ENCODE measurements at regions not wholly inside any gene's neighbourhood (a gene's known extent, or its start where the extent isn't known, plus 50 kb on each side); places are given as distances from the start of the nearest gene placed in this dataset.

GRCh38 chr1:244241438-244241837, 190.4 kb downstream of the ZBTB18 start:
- H3K9ac ChIP-seq (ENCODE audit: low read length), result no peak overlapping the region
- H3F3A ChIP-seq (ENCODE audit: insufficient read depth, low read length), result no peaks in the 10 kb centered on the region
- no peak overlapping the region for H3K4me3 ChIP-seq (ENCODE audit: low read depth, low read length, poor library complexity, severe bottlenecking)
- no peaks in the 10 kb centered on the region for H3K9me2 ChIP-seq (ENCODE audit: low read depth, low read length)
- H3K79me2 ChIP-seq (ENCODE audit: insufficient read depth, low read length), result no peaks in the 10 kb centered on the region
- H2AFZ ChIP-seq (ENCODE audit: low read length), result no peak overlapping the region
- TF ChIP-seq EZH2 (IDR thresholded peaks at IDR 0.05; ENCODE audit: borderline replicate concordance, low read length), result no peak
- no peak for TF ChIP-seq CTCF (IDR thresholded peaks at IDR 0.05; ENCODE audit: low read length)
- H3K4me2 ChIP-seq (ENCODE audit: low read length), result no peak overlapping the region
- H3K4me1 ChIP-seq (ENCODE audit: insufficient read depth, low read length, severe bottlenecking), result no peaks in the 10 kb centered on the region
- no peaks in the 10 kb centered on the region for H3K36me3 ChIP-seq (ENCODE audit: insufficient read depth, low read length)
- no peaks in the 10 kb centered on the region for H3K27me3 ChIP-seq (ENCODE audit: insufficient read depth, low read length)
- no peak overlapping the region for H3K27ac ChIP-seq (ENCODE audit: low read depth, low read length, poor library complexity, severe bottlenecking)
- no peaks in the 10 kb centered on the region for H3K9me3 ChIP-seq (ENCODE audit: low read length)
- no peaks in the 10 kb centered on the region for H4K20me1 ChIP-seq (ENCODE audit: insufficient read depth, low read length)

GRCh38 chr1:244242446-244242845, 191.4 kb downstream of the ZBTB18 start:
- no peak overlapping the region for H3K4me2 ChIP-seq (ENCODE audit: low read length)
- H3K79me2 ChIP-seq (ENCODE audit: insufficient read depth, low read length), result no peaks in the 10 kb centered on the region
- no peaks in the 10 kb centered on the region for H3K27me3 ChIP-seq (ENCODE audit: insufficient read depth, low read length)
- H3K27ac ChIP-seq (ENCODE audit: low read depth, low read length, poor library complexity, severe bottlenecking), result no peak overlapping the region
- H3K36me3 ChIP-seq (ENCODE audit: insufficient read depth, low read length), result no peaks in the 10 kb centered on the region
- no peaks in the 10 kb centered on the region for H3F3A ChIP-seq (ENCODE audit: insufficient read depth, low read length)
- H3K9ac ChIP-seq (ENCODE audit: low read length), result no peak overlapping the region
- H3K4me3 ChIP-seq (ENCODE audit: low read depth, low read length, poor library complexity, severe bottlenecking), result no peak overlapping the region
- no peaks in the 10 kb centered on the region for H3K9me3 ChIP-seq (ENCODE audit: low read length)
- H4K20me1 ChIP-seq (ENCODE audit: insufficient read depth, low read length), result no peaks in the 10 kb centered on the region
- no peak overlapping the region for H2AFZ ChIP-seq (ENCODE audit: low read length)
- no peaks in the 10 kb centered on the region for H3K9me2 ChIP-seq (ENCODE audit: low read depth, low read length)
- no peaks in the 10 kb centered on the region for H3K4me1 ChIP-seq (ENCODE audit: insufficient read depth, low read length, severe bottlenecking)
- TF ChIP-seq EZH2 (IDR thresholded peaks at IDR 0.05; ENCODE audit: borderline replicate concordance, low read length) (no peak), CTCF (IDR thresholded peaks at IDR 0.05; ENCODE audit: low read length) (no peak)

- no peaks in the 10 kb centered on the region for H3K79me2 ChIP-seq (ENCODE audit: insufficient read depth, low read length)
- no peaks in the 10 kb centered on the region for H3K27me3 ChIP-seq (ENCODE audit: insufficient read depth, low read length)
- H3K4me1 ChIP-seq (ENCODE audit: insufficient read depth, low read length, severe bottlenecking), result no peaks in the 10 kb centered on the region
- no peak overlapping the region for H3K27ac ChIP-seq (ENCODE audit: low read depth, low read length, poor library complexity, severe bottlenecking)
- no peaks in the 10 kb centered on the region for H3F3A ChIP-seq (ENCODE audit: insufficient read depth, low read length)
- H3K9ac ChIP-seq (ENCODE audit: low read length), result no peak overlapping the region
- H4K20me1 ChIP-seq (ENCODE audit: insufficient read depth, low read length), result no peaks in the 10 kb centered on the region
- H2AFZ ChIP-seq (ENCODE audit: low read length), result no peak overlapping the region
- H3K4me2 ChIP-seq (ENCODE audit: low read length), result no peak overlapping the region
- H3K4me3 ChIP-seq (ENCODE audit: low read depth, low read length, poor library complexity, severe bottlenecking), result no peak overlapping the region
- H3K9me2 ChIP-seq (ENCODE audit: low read depth, low read length), result no peaks in the 10 kb centered on the region
- H3K9me3 ChIP-seq (ENCODE audit: low read length), result no peaks in the 10 kb centered on the region
- no peaks in the 10 kb centered on the region for H3K36me3 ChIP-seq (ENCODE audit: insufficient read depth, low read length)
- TF ChIP-seq EZH2 (IDR thresholded peaks at IDR 0.05; ENCODE audit: borderline replicate concordance, low read length) (no peak), CTCF (IDR thresholded peaks at IDR 0.05; ENCODE audit: low read length) (no peak)
Observed at GRCh38 chr1:244246334-244246733, 195.3 kb downstream of the ZBTB18 start.
